ENCODE measurements at regions not wholly inside any gene's neighbourhood (a gene's known extent, or its start where the extent isn't known, plus 50 kb on each side); places are given as distances from the start of the nearest gene placed in this dataset.

- no peak for DNase-seq (ENCODE audit: low read depth in 2 of 2)
Measured at GRCh38 chr1:168917796-168918195, 188.7 kb upstream of the ATP1B1 start.

GRCh38 chr1:168918860-168919741 is 187.4 kb upstream of the ATP1B1 start:
- peak; percentile 2 to 46 for DNase-seq (ENCODE audit: low read depth in 2 of 2)

GRCh38 chr1:168920456-168921094 is 185.9 kb upstream of the ATP1B1 start:
- peak in 1 of 2 donors; percentile 90 for DNase-seq (ENCODE audit: low read depth in 2 of 2)

- no peak for DNase-seq (ENCODE audit: low read depth in 2 of 2)
Measured at GRCh38 chr1:168921629-168922028, 184.9 kb upstream of the ATP1B1 start.

- DNase-seq (ENCODE audit: low read depth in 2 of 2) = peak in 1 of 2 donors; percentile 50
Measured at GRCh38 chr1:168923521-168924136, 182.9 kb upstream of the ATP1B1 start.

GRCh38 chr1:168924976-168925375 is 181.5 kb upstream of the ATP1B1 start:
- no peak for DNase-seq (ENCODE audit: low read depth in 2 of 2)

- no peak for DNase-seq (ENCODE audit: low read depth in 2 of 2)
Measured at GRCh38 chr1:168926236-168926635, 180.3 kb upstream of the ATP1B1 start.

GRCh38 chr1:168932539-168932938 is 174.0 kb upstream of the ATP1B1 start:
- DNase-seq (ENCODE audit: low read depth in 2 of 2) = peak in 1 of 2 donors; percentile 25

- no peak for DNase-seq (ENCODE audit: low read depth in 2 of 2)
Measured at GRCh38 chr1:168933141-168933805, 173.2 kb upstream of the ATP1B1 start.

GRCh38 chr1:168939110-168939946 is 167.2 kb upstream of the ATP1B1 start:
- no peak for DNase-seq (ENCODE audit: low read depth in 2 of 2)

- no peak for DNase-seq (ENCODE audit: low read depth in 2 of 2)
Measured at GRCh38 chr1:168939947-168940223, 166.6 kb upstream of the ATP1B1 start.

- no peak for DNase-seq (ENCODE audit: low read depth in 2 of 2)
Measured at GRCh38 chr1:168941640-168942039, 164.8 kb upstream of the ATP1B1 start.

- no peak for DNase-seq (ENCODE audit: low read depth in 2 of 2)
Measured at GRCh38 chr1:168942165-168942564, 164.3 kb upstream of the ATP1B1 start.

GRCh38 chr1:168945870-168946269 is 160.6 kb upstream of the ATP1B1 start:
- DNase-seq (ENCODE audit: low read depth in 2 of 2) = peak; percentile 1 to 45

- DNase-seq (ENCODE audit: low read depth in 2 of 2) = no peak
Measured at GRCh38 chr1:168947041-168947440, 159.4 kb upstream of the ATP1B1 start.

- no peak for DNase-seq (ENCODE audit: low read depth in 2 of 2)
Measured at GRCh38 chr1:168949672-168950071, 156.8 kb upstream of the ATP1B1 start.

- no peak for DNase-seq (ENCODE audit: low read depth in 2 of 2)
Measured at GRCh38 chr1:168957818-168958217, 148.7 kb upstream of the ATP1B1 start.

GRCh38 chr1:168958562-168959289 is 147.8 kb upstream of the ATP1B1 start:
- DNase-seq (ENCODE audit: low read depth in 2 of 2) = no peak

- DNase-seq (ENCODE audit: low read depth in 2 of 2) = no peak
Measured at GRCh38 chr1:168959382-168959781, 147.1 kb upstream of the ATP1B1 start.

- DNase-seq (ENCODE audit: low read depth in 2 of 2) = no peak
Measured at GRCh38 chr1:168960114-168960513, 146.4 kb upstream of the ATP1B1 start.

GRCh38 chr1:168960595-168960994 is 145.9 kb upstream of the ATP1B1 start:
- DNase-seq (ENCODE audit: low read depth in 2 of 2) = peak in 1 of 2 donors; percentile 23

Data from lung microvascular endothelial cell (primary cell).